PC-9 (cell line): ENCODE measurements at regions not wholly inside any gene's neighbourhood (a gene's known extent, or its start where the extent isn't known, plus 50 kb on each side); places are given as distances from the start of the nearest gene placed in this dataset.

ENCODE experiments used
- BruUV-seq: library from RNA; stranded (reverse); fragments of 400-500 nt; replicated peaks from 2 replicates; lab custom pipeline; 2021; lab: Mats Ljungman, UMichigan
- CTCF ChIA-PET: fragments of 300-600 bp; sonication (Branson Sonifier 250); formaldehyde crosslinking; loops from one replicate; lab custom pipeline; 2022; ENCODE audit warnings: antibody characterized with exemption; lab: Charles Lee
- POLR2A ChIA-PET: fragments of 300-600 bp; sonication (Branson Sonifier 250); formaldehyde crosslinking; loops from one replicate; lab custom pipeline; 2022; ENCODE audit warnings: antibody characterized with exemption; ENCODE audit not compliant: unreplicated experiment; lab: Charles Lee
- DNase-seq, 2 experiments: peaks; one replicate each; pipeline versions ENCODE4 v3.0.0 to v3.0.0-alpha.2; 2015 to 2022; ENCODE audit warnings: mixed read lengths in 1 of 2
- H2AFZ ChIP-seq: fragments of 200-600 bp; sonication (generic); 2 replicates; pipeline ENCODE4 v1.8.1; 2017; ENCODE audit warnings: antibody characterized with exemption
- H3F3A ChIP-seq: fragments of 200-600 bp; sonication (generic); 2 replicates; pipeline ENCODE4 v1.8.1; 2017; ENCODE audit warnings: antibody characterized with exemption, mild to moderate bottlenecking, low read depth; ENCODE audit not compliant: insufficient read depth
- H3K27ac ChIP-seq: fragments of 200-600 bp; sonication (generic); 2 replicates; pipeline ENCODE4 v1.6.1; 2016; ENCODE audit warnings: mixed run types
- H3K27me3 ChIP-seq: fragments of 200-600 bp; sonication (generic); 2 replicates; pipeline ENCODE4 v1.6.1; 2016; ENCODE audit warnings: low read depth, mixed run types; ENCODE audit not compliant: insufficient read depth
- H3K36me3 ChIP-seq: fragments of 200-600 bp; sonication (generic); 2 replicates; pipeline ENCODE4 v1.6.1; 2016; ENCODE audit warnings: low read depth, mixed run types
- H3K4me1 ChIP-seq: fragments of 200-600 bp; sonication (generic); replicated peaks from 2 replicates; pipeline ENCODE4 v1.6.1; 2016; ENCODE audit warnings: mixed run types; ENCODE audit not compliant: insufficient read depth
- H3K4me2 ChIP-seq: fragments of 200-600 bp; sonication (generic); 2 replicates; pipeline ENCODE4 v1.6.1; 2017; ENCODE audit warnings: mixed run types
- H3K4me3 ChIP-seq: fragments of 200-600 bp; sonication (generic); 2 replicates; pipeline ENCODE4 v1.6.1; 2016; ENCODE audit warnings: mixed run types
- H3K79me2 ChIP-seq: fragments of 200-600 bp; sonication (generic); 2 replicates; pipeline ENCODE4 v1.6.1; 2017; ENCODE audit warnings: low read depth, mixed run types
- H3K9me2 ChIP-seq: fragments of 200-600 bp; sonication (generic); 2 replicates; pipeline ENCODE4 v1.8.1; 2017; ENCODE audit warnings: mild to moderate bottlenecking; ENCODE audit not compliant: insufficient read depth
- H3K9me3 ChIP-seq: fragments of 200-600 bp; sonication (generic); 2 replicates; pipeline ENCODE4 v1.8.1; 2016; ENCODE audit warnings: low read depth; ENCODE audit not compliant: insufficient read depth
- H4K20me1 ChIP-seq: fragments of 200-600 bp; sonication (generic); 2 replicates; pipeline ENCODE4 v1.8.1; 2017; ENCODE audit not compliant: insufficient read depth
- EZH2 ChIP-seq: fragments of 200-600 bp; sonication (generic); IDR thresholded peaks from 2 replicates; pipeline ENCODE4 v1.8.0; 2017; ENCODE audit warnings: antibody characterized with exemption, low read depth
- intact Hi-C: fragments of 100-400 bp; cut with micrococcal nuclease; formaldehyde crosslinking; loops from one replicate; pipeline ENCODE4 v1.10.0; 2022; ENCODE audit not compliant: unreplicated experiment
- TF ChIP-seq, protein P1 (sequence below): fragments of 200-600 bp; sonication (generic); conservative IDR thresholded peaks from 2 replicates; pipeline ENCODE4 v1.6.1; 2017; ENCODE audit warnings: mixed run types, antibody characterized with exemption, mild to moderate bottlenecking, moderate library complexity

DNA sequence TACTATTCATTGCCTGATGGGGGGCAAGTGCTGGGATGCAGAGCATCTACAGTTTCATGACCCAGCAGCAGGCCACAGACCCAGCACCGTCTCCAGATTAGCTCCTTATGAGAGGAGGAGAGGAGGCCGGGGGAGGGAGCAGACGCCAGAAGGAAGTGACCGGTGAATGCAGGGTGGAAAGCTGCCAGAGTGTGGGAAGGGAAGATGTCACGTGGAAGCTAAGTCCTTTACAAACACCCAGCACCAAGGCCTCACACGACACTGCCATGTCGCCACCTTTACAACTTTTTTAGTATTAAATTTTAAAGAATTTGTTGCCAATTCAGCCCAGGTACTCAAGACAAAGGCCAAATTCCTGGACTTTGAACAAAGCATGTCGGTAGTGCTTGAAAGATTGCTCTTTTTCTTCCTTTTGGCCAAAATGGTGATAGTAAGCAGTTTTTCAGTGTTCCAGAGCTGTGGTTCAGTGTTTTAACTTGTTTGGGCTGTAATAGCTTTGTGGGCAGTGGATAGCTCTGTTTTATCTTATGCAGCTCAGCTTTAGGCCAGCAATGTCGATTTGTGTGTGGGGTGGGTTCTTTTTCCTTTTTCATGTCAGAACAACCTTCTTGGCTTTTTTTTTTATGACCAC, 58.2 kb downstream of the ZBTB38 start:
- H3F3A ChIP-seq, result no peaks in the 10 kb centered on the region
- no peaks in the 10 kb centered on the region for H3K27me3 ChIP-seq
- H3K79me2 ChIP-seq, result no peaks in the 10 kb centered on the region
- intact Hi-C loops, result no loop called here
- no peak overlapping the region for H3K4me3 ChIP-seq
- DNase-seq, result no peak
- H3K36me3 ChIP-seq, result no peaks in the 10 kb centered on the region
- H3K9me3 ChIP-seq, result no peaks in the 10 kb centered on the region
- TF ChIP-seq, protein P1, sequence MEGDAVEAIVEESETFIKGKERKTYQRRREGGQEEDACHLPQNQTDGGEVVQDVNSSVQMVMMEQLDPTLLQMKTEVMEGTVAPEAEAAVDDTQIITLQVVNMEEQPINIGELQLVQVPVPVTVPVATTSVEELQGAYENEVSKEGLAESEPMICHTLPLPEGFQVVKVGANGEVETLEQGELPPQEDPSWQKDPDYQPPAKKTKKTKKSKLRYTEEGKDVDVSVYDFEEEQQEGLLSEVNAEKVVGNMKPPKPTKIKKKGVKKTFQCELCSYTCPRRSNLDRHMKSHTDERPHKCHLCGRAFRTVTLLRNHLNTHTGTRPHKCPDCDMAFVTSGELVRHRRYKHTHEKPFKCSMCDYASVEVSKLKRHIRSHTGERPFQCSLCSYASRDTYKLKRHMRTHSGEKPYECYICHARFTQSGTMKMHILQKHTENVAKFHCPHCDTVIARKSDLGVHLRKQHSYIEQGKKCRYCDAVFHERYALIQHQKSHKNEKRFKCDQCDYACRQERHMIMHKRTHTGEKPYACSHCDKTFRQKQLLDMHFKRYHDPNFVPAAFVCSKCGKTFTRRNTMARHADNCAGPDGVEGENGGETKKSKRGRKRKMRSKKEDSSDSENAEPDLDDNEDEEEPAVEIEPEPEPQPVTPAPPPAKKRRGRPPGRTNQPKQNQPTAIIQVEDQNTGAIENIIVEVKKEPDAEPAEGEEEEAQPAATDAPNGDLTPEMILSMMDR, result no peak
- no peak for TF ChIP-seq EZH2
- no peaks in the 10 kb centered on the region for H3K4me1 ChIP-seq
- no peak overlapping the region for H3K4me2 ChIP-seq
- POLR2A ChIA-PET, result interaction anchor here (0.6 kb wide), 1 partner anchor 72 kb away, joined by 6 read pairs; no protein-coding TSS in a partner anchor
- no peak overlapping the region for H2AFZ ChIP-seq
- H4K20me1 ChIP-seq, result no peaks in the 10 kb centered on the region
- BruUV-seq, result no TSS peak
- H3K9me2 ChIP-seq, result no peaks in the 10 kb centered on the region
- H3K27ac ChIP-seq, result no peak overlapping the region
- CTCF ChIA-PET, result interaction anchor here (0.7 kb wide), 1 partner anchor 68 kb away, joined by 4 read pairs; no protein-coding TSS in a partner anchor

DNA sequence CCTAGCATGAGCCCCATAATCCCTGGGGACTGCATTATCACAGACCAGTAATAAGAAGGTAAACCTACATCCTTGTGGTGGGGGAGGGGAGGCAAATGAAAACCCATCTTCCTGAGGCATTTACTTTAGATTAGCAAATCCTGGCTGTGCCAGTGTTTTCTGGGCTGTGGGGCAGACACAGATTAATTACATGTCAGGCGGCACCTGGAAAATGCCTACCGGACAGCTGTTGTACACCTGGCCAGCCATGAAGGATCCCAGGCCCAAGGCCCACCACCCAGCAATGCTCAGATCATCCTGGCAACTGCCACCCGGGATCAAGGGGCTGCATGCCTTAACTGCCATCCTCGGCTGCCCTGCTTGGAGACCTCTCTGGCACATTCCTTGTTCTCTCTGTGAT, 59.1 kb upstream of the RASA2 start:
- BruUV-seq, result no TSS peak
- Histone ChIP-seq H3K27ac (no peak overlapping the region), H3K27me3 (no peaks in the 10 kb centered on the region), H3K4me3 (no peak overlapping the region), H3K9me3 (no peaks in the 10 kb centered on the region), H3K4me1 (no peaks in the 10 kb centered on the region), H3K9me2 (no peaks in the 10 kb centered on the region), H3K36me3 (no peaks in the 10 kb centered on the region), H2AFZ (no peak overlapping the region), H4K20me1 (no peaks in the 10 kb centered on the region), H3K79me2 (no peaks in the 10 kb centered on the region), H3F3A (no peaks in the 10 kb centered on the region), H3K4me2 (no peak overlapping the region)
- TF ChIP-seq EZH2, result no peak
- TF ChIP-seq, protein P1, result no peak
- CTCF ChIA-PET, result no interaction called here
- intact Hi-C loops, result no loop called here
- POLR2A ChIA-PET, result no interaction called here
- no peak for DNase-seq

DNA sequence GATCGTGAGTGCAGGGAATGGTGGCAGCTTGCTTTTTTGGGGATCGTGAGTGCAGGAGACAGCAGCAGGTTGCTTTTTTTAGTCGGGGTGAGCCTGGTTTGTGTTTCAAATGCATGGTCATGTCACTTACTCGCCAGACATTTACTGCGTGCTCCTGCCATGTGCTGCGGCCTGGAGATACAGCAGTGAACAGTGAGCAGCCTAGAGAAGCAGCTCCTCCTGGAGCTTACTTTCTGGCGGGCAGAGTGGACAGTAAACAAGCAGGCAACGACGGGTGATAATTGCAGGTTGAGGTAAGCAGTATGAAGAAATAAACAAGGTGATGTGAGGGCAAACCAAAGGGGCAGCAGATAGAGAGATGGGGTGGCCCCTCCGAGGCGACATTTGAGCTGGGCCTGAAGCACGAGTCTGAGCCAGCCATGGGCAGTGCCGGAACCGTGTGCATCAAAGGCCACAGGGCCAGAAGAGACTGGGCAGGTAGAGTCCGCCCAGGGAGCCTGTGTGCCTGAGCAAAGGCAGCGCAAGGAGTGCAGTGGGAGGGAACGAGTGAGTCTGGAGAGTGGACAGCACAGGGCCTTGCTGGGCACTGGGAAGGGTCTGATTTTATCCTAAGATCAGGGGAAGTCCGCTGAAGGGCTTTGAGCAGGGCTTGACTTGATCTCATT, 57.3 kb upstream of the RASA2 start:
- Histone ChIP-seq H3K4me3 (no peak overlapping the region), H3K4me1 (no peaks in the 10 kb centered on the region), H3K27ac (no peak overlapping the region), H3K9me2 (no peaks in the 10 kb centered on the region), H3K9me3 (no peaks in the 10 kb centered on the region), H3F3A (no peaks in the 10 kb centered on the region), H3K36me3 (no peaks in the 10 kb centered on the region), H2AFZ (no peak overlapping the region), H3K27me3 (no peaks in the 10 kb centered on the region), H3K79me2 (no peaks in the 10 kb centered on the region), H3K4me2 (no peak overlapping the region), H4K20me1 (no peaks in the 10 kb centered on the region)
- DNase-seq, result no peak
- intact Hi-C loops, result no loop called here
- BruUV-seq, result no TSS peak
- ChIA-PET POLR2A (no interaction called here), CTCF (no interaction called here)
- TF ChIP-seq, protein P1, result no peak
- TF ChIP-seq EZH2, result no peak
